OCI-LY1 (cell line): ENCODE measurements at regions not wholly inside any gene's neighbourhood (a gene's known extent, or its start where the extent isn't known, plus 50 kb on each side); places are given as distances from the start of the nearest gene placed in this dataset.
"Not testable (repeated sequence)": the region's sequence is repeated elsewhere in the genome, so short reads cannot be mapped to it uniquely, and the experiment has no call there.

ENCODE experiments used
- H2AFZ ChIP-seq: fragments of 200-600 bp; sonication (generic), shearing (Covaris generic); 2 replicates; pipeline ENCODE4 v1.6.0; 2014; ENCODE audit warnings: antibody characterized with exemption, mild to moderate bottlenecking, low read length
- H3F3A ChIP-seq: fragments of 200-600 bp; sonication (generic), shearing (Covaris generic); 2 replicates; pipeline ENCODE4 v1.6.0; 2014; ENCODE audit warnings: mild to moderate bottlenecking, antibody characterized with exemption, low read length, moderate library complexity; ENCODE audit not compliant: insufficient read depth
- H3K27ac ChIP-seq: fragments of 200-600 bp; sonication (generic); 2 replicates; pipeline ENCODE4 v1.5.1; 2014; ENCODE audit warnings: low read length, mixed run types, mild to moderate bottlenecking, low read depth; ENCODE audit not compliant: poor library complexity, severe bottlenecking
- H3K27me3 ChIP-seq: fragments of 200-600 bp; sonication (generic); 2 replicates; pipeline ENCODE4 v1.6.0; 2014; ENCODE audit warnings: antibody characterized with exemption, mild to moderate bottlenecking, low read length, moderate library complexity; ENCODE audit not compliant: insufficient read depth
- H3K36me3 ChIP-seq: fragments of 200-600 bp; sonication (generic); 2 replicates; pipeline ENCODE4 v1.6.1; 2014; ENCODE audit warnings: mild to moderate bottlenecking, antibody characterized with exemption, low read length, moderate library complexity, mixed read lengths; ENCODE audit not compliant: insufficient read depth
- H3K4me1 ChIP-seq: fragments of 200-600 bp; sonication (generic); 2 replicates; pipeline ENCODE4 v1.5.1; 2014; ENCODE audit warnings: mild to moderate bottlenecking, low read length, moderate library complexity; ENCODE audit not compliant: insufficient read depth, severe bottlenecking
- H3K4me2 ChIP-seq: fragments of 200-600 bp; sonication (generic), shearing (Covaris generic); 2 replicates; pipeline ENCODE4 v1.6.1; 2014; ENCODE audit warnings: low read length
- H3K4me3 ChIP-seq: fragments of 200-600 bp; sonication (generic); 2 replicates; pipeline ENCODE4 v1.5.1; 2014; ENCODE audit warnings: low read length, low read depth, mild to moderate bottlenecking, mixed read lengths; ENCODE audit not compliant: poor library complexity, severe bottlenecking
- H3K79me2 ChIP-seq: fragments of 200-600 bp; shearing (Covaris generic); 2 replicates; pipeline ENCODE4 v1.6.1; 2016; ENCODE audit warnings: mixed run types, low read length, mixed read lengths; ENCODE audit not compliant: insufficient read depth
- H3K9ac ChIP-seq: fragments of 200-600 bp; sonication (generic), shearing (Covaris generic); 2 replicates; pipeline ENCODE4 v1.6.1; 2014; ENCODE audit warnings: mild to moderate bottlenecking, low read length, mixed read lengths
- H3K9me2 ChIP-seq: fragments of 200-600 bp; sonication (generic), shearing (Covaris generic); 2 replicates; pipeline ENCODE4 v1.6.1; 2014; ENCODE audit warnings: low read depth, mild to moderate bottlenecking, low read length, mixed read lengths
- H3K9me3 ChIP-seq: fragments of 200-600 bp; shearing (Covaris generic); 2 replicates; pipeline ENCODE4 v1.6.1; 2014; ENCODE audit warnings: low read length, mixed read lengths
- H4K20me1 ChIP-seq: fragments of 200-600 bp; sonication (generic), shearing (Covaris generic); 2 replicates; pipeline ENCODE4 v1.6.0; 2016; ENCODE audit warnings: mild to moderate bottlenecking, low read length; ENCODE audit not compliant: insufficient read depth

- H4K20me1 ChIP-seq, H3F3A ChIP-seq, H3K9me3 ChIP-seq: not testable (repeated sequence)
Measured at GRCh38 chr20:26094498-26094897, 397.8 kb upstream of the ZNF337 start.

GRCh38 chr20:26091921-26092320, 395.3 kb upstream of the ZNF337 start:
- H3K4me3 ChIP-seq, H3K36me3 ChIP-seq, H3K79me2 ChIP-seq, H3K9ac ChIP-seq, H2AFZ ChIP-seq, H3K4me1 ChIP-seq, H3K27me3 ChIP-seq, H3K27ac ChIP-seq, H3K9me2 ChIP-seq, H3K4me2 ChIP-seq, H3F3A ChIP-seq, H4K20me1 ChIP-seq, H3K9me3 ChIP-seq: not testable (repeated sequence)

More at GRCh38 chr20:26094498-26094897, 397.8 kb upstream of the ZNF337 start:
- H3K4me1 ChIP-seq, H3K9ac ChIP-seq, H3K9me2 ChIP-seq, H3K4me2 ChIP-seq, H3K27ac ChIP-seq, H2AFZ ChIP-seq, H3K36me3 ChIP-seq, H3K79me2 ChIP-seq, H3K4me3 ChIP-seq, H3K27me3 ChIP-seq: not testable (repeated sequence)

GRCh38 chr20:26086195-26086594, 389.5 kb upstream of the ZNF337 start:
- H3K79me2 ChIP-seq, H3K27ac ChIP-seq, H3K9me3 ChIP-seq, H3F3A ChIP-seq, H3K4me1 ChIP-seq, H3K4me3 ChIP-seq, H3K36me3 ChIP-seq, H3K9ac ChIP-seq, H2AFZ ChIP-seq, H3K9me2 ChIP-seq, H3K4me2 ChIP-seq, H3K27me3 ChIP-seq, H4K20me1 ChIP-seq: not testable (repeated sequence)

- not testable (repeated sequence) for H3K9me2 ChIP-seq, H3F3A ChIP-seq, H3K79me2 ChIP-seq, H3K9ac ChIP-seq, H3K27ac ChIP-seq, H3K27me3 ChIP-seq, H3K9me3 ChIP-seq, H3K4me2 ChIP-seq, H3K4me3 ChIP-seq, H3K4me1 ChIP-seq, H2AFZ ChIP-seq, H4K20me1 ChIP-seq, H3K36me3 ChIP-seq
Measured at GRCh38 chr20:26073972-26074371, 377.3 kb upstream of the ZNF337 start.

- not testable (repeated sequence) for H3F3A ChIP-seq, H3K9me3 ChIP-seq, H3K4me2 ChIP-seq, H2AFZ ChIP-seq, H3K4me3 ChIP-seq, H4K20me1 ChIP-seq, H3K9me2 ChIP-seq, H3K27me3 ChIP-seq, H3K36me3 ChIP-seq, H3K27ac ChIP-seq, H3K9ac ChIP-seq, H3K4me1 ChIP-seq, H3K79me2 ChIP-seq
Measured at GRCh38 chr20:26059324-26059723, 362.7 kb upstream of the ZNF337 start.

GRCh38 chr20:26058446-26058845, 361.8 kb upstream of the ZNF337 start:
- not testable (repeated sequence) for H3K27me3 ChIP-seq, H3K79me2 ChIP-seq, H3F3A ChIP-seq, H3K4me1 ChIP-seq, H3K4me3 ChIP-seq, H3K4me2 ChIP-seq, H3K36me3 ChIP-seq, H3K9me2 ChIP-seq, H4K20me1 ChIP-seq, H3K9ac ChIP-seq, H2AFZ ChIP-seq, H3K27ac ChIP-seq, H3K9me3 ChIP-seq

GRCh38 chr20:26057135-26057752, 360.6 kb upstream of the ZNF337 start:
- not testable (repeated sequence) for H3K79me2 ChIP-seq, H3K27ac ChIP-seq, H3K4me3 ChIP-seq, H3K9me2 ChIP-seq, H4K20me1 ChIP-seq, H3K4me1 ChIP-seq, H3K4me2 ChIP-seq, H2AFZ ChIP-seq, H3K36me3 ChIP-seq, H3K9ac ChIP-seq, H3K9me3 ChIP-seq, H3K27me3 ChIP-seq, H3F3A ChIP-seq

- H3K27me3 ChIP-seq, H3K4me1 ChIP-seq, H3K9ac ChIP-seq, H3K79me2 ChIP-seq, H3K27ac ChIP-seq, H3K36me3 ChIP-seq, H3K4me2 ChIP-seq, H3K9me3 ChIP-seq, H2AFZ ChIP-seq, H4K20me1 ChIP-seq, H3F3A ChIP-seq, H3K9me2 ChIP-seq, H3K4me3 ChIP-seq: not testable (repeated sequence)
Measured at GRCh38 chr20:26025792-26026191, 329.1 kb upstream of the ZNF337 start.
